SKM-1 (cell line): ENCODE measurements at regions not wholly inside any gene's neighbourhood (a gene's known extent, or its start where the extent isn't known, plus 50 kb on each side); places are given as distances from the start of the nearest gene placed in this dataset.

ENCODE experiments used
- DNase-seq: peaks from one replicate; lab custom pipeline; 2025; ENCODE audit not compliant: unreplicated experiment; lab: John Stamatoyannopoulos, UW

GRCh38 chr14:71650187-71650755, 282.0 kb upstream of the RGS6 start:
- no peak for DNase-seq

DNA sequence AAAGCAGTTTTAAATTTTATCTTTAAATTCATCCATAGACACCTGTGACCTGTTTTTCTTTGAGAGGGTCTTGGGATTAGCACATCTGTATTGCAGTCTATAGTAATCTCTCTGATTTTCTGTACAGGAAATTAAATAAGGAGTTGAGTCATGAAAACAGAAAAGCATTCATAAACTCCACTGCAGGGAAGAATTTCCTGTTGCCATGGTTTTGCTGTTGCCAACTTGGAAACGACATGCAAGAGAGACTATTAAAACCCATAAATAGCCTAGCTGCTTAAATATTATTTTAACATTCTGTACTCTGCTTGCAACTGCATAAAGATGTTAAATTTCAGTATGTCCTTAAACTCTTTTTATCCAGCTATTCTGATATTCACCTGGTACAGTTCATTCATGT, 281.0 kb upstream of the RGS6 start:
- DNase-seq = no peak

GRCh38 chr14:71652368-71652767, 279.9 kb upstream of the RGS6 start:
- DNase-seq = no peak

DNA sequence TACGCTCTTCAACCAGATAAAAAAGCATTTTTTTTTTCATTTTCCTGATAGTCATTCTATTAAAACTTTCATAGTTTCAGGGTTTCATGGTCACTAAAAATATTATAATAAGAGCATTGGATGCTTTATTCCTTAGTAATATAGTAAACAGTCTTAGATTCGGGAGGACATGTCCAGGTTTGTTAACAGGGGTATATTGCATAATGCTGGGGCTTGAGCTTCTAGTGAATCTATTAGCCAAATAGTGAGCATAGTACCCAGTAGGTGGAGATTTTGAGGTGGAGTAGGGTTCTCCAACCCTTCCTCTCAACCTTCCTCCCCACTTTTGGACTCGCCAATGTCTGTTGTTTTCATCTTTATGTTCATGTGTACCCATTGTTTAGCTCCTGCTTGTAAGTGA, 277.4 kb upstream of the RGS6 start:
- DNase-seq = no peak

DNA sequence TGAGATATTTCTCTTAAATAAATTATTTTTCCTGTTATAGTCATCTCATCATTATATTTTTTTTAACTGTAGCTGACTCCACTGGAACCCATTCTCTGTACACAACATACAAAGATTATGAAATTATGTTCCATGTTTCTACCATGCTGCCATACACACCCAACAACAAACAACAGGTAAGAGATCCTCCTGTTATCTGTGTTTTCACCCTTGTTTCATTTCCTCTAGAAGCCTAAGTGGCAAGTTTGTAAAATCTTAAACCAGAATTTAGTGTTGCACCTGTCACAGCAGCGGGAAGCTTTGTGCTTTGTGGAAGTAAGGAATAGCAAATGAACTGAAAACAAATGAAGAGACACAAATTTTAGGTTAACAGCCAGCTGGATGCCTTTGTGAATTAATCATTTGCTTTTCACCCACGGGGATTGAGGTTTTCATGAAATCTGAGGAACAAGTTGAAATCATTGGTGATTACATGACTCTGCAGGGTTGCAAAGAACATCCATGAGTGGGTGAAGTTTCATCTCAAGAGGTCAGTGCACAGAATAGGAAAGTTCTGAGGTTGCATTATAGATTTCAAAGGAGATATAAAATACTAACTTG, 273.9 kb upstream of the RGS6 start:
- DNase-seq = no peak

DNA sequence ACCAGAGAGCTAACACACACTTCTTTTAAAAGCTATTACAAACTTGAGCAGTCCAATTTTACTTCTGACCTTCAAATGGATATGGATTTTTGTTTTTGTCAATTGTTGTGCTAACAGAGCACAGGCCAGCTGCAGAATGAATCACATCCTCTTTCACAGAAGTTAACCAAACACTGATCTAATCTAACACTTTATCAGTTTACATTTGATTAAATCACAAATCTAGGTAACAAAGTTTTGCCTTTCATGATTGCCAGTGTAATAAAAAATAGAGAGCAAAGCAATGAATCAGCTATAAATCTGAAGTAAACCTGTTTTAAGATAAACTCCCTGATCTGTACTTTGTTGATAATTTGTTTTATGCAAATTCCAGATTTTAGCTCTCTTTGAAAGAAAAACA, 273.1 kb upstream of the RGS6 start:
- DNase-seq = no peak

DNA sequence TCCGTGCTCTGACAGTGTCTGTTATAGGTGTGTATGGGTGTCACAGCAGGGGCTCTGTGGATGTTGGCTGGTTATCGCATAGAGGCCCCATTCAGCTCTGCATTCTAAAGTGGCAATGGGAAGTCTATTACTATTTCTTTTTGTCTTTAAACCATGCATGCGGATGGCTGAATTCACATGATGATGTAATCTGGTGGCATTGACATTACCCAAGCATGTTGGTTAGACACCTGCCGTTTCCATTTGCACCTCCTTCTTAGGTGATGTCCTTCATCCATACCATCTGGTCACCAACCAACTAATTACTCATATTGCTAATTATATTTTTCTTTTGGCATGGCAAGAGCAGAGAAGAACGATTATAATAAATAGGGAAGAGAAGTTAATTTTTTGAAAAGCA, 270.8 kb upstream of the RGS6 start:
- DNase-seq = no peak

DNA sequence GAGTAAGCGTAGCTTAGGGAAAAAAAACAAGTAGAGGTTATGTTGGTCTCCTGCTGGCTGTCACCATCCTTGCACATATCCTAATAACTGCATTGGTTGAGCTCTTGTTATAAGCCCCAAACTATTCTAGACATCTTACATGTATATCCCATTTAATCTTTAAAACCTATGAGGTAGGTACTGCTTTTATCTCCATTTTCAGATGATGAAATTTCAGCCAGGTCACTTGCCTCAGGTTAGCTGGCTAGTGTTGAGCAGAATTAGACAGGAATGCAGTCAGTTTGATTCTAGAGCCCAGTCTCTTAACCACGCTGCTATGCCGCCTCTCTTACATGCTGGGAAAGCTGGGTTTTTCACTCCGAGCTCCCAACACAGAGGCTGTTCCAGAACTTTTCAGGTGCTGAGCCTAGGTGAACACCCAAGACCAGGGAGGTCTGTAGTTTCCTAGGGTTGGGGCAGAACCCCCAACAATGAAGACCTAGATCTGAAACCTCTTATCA, 269.9 kb upstream of the RGS6 start:
- no peak for DNase-seq

- no peak for DNase-seq
Measured at GRCh38 chr14:71665157-71665556, 267.1 kb upstream of the RGS6 start.

DNA sequence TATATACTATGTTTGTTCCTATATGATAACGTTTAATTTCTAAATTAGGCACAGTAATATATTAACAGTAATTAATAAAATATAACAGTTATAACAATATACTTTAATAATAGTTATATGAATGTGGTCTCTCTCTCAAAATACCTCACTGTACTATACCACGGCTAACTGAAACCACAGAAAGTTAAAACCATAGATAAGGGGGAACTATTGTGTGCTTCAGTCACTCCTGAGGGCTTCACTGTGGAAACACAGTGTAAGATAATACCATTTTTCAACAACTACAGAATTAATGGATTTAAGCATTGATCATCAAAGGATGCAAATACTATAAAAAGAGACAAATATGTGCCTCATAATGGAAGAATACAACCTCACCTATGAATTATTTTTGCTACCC, 266.4 kb upstream of the RGS6 start:
- no peak for DNase-seq

- DNase-seq = no peak
Measured at GRCh38 chr14:71666571-71667145, 265.6 kb upstream of the RGS6 start.

- no peak for DNase-seq
Measured at GRCh38 chr14:71668186-71668912, 263.9 kb upstream of the RGS6 start.

- DNase-seq = no peak
Measured at GRCh38 chr14:71672596-71672995, 259.6 kb upstream of the RGS6 start.

DNA sequence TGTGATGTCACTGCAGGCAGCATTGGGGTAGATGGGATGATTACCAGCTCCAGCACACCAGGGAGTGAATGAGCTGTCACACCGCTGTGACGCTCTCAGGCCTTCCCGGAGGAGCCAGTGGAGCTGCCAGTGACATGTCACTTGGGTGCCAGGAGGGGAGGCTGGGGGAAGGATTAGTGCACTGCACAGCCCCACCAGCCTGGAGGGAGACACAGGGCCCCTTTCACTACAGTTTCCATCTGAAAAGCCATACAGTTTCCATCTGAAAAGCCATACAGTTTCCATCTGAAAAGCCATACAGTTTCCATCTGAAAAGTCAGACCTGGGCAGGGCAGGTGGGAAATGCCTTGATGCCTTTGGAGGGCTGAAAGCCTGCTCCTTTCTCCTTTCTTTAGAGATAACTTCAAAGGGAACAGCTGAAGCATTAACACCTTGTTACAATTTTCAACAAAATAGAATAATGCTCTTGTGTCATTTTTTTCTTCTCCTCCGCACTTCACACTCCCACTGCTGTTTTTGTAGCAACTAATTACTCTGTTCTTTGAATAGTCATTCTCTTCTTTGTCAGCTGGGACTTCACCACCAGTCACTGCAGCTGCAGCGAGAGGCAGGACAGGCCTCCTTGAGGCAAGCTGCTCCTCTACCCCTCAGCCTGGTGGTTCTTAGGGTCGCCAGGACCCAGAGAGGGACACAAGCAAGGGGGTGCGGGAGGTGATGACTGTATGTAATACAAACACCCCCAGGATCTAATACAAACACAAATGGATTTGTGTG, 256.9 kb upstream of the RGS6 start:
- no peak for DNase-seq

GRCh38 chr14:71675900-71676287, 256.3 kb upstream of the RGS6 start:
- DNase-seq = no peak

DNA sequence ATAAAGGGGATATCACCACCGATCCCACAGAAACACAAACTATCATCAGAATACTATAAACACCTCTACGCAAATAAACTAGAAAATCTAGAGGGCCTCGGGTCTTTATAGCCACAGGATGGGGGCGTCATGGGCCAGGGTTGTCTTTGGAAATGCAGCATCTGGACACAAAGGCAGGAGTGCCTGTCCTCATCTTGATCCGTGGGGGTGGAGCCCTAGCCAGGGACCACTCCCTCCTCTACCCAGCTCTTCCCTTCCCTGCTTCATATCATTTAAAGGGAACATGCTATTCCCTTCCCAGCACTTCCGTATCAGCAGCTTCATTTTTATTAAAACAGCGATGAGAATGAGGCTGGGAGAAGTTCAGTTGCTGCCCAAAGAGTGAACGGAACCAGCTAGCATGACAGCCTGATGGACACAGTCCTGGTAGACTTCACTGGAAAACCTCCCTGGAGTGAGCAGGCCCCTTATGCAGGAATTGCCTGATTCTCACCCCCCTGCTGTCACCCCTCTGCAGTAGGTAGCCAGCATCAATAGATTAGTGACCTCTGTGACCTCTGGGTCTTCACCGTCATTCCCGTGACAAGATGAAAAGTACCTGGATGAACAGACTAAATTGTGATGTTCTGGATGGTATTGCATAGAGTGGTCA, 251.4 kb upstream of the RGS6 start:
- no peak for DNase-seq

- DNase-seq = no peak
Measured at GRCh38 chr14:71682337-71682736, 249.9 kb upstream of the RGS6 start.

DNA sequence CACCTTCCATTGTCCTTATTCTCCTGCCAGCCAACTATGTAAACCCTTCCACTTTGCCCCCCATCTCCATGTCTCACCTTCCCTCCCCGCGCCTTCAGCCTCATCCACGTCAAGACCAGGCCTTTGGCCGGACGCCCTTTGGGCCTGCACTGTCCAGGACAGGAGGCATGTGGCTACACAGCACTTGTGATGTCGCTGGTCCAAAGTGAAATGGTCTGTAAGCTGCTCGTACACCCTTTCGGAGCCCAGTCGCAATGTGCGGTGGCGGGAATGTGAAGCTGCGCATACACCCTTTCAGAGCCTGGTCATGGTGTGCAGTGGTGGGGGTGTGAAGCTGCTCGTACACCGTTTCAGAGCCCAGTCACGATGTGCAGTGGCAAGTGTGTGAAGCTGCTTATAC, 247.9 kb upstream of the RGS6 start:
- DNase-seq = no peak

GRCh38 chr14:71686677-71687076, 245.6 kb upstream of the RGS6 start:
- DNase-seq = no peak

DNA sequence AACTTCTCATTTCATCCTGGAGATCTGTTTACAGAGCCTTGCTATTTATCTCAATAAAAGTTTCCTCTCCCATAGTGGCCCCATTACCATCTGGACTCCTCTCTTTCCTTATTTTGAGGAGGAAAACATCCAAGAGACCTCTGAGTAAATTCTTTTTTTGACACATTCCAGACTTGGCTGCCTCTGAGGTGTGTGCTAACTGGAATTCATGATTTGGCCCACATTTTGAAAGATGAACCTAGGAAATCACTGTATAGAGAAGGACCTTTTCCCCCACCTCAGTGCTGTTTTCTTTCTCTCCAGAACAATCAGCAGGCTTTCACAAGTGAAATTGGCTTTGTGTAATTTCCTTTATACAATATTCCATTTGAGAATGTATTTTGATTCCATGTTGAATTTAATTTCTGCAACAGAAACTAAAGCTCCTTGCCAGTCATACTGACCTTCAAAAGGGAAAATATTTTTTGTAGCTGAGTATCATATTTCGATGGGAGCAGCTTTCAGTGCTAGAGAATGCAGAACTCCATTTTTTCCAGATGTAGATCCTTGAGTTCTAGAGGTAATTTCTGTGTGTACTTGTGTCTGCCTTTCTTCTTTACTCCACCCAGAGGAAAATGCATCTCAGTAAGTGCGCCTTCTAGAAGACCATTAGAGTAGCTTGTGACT, 244.9 kb upstream of the RGS6 start:
- no peak for DNase-seq
